ENCODE measurements at regions not wholly inside any gene's neighbourhood (a gene's known extent, or its start where the extent isn't known, plus 50 kb on each side); places are given as distances from the start of the nearest gene placed in this dataset.

- no peak for TF ChIP-seq POLR2A (IDR thresholded peaks at IDR 0.05; ENCODE audit: low read depth, low read length)
- no peak for TF ChIP-seq TAF1 (IDR thresholded peaks at IDR 0.05; ENCODE audit: borderline replicate concordance, low read depth, low read length)
These were observed 184.2 kb upstream of the USP24 start for GRCh38 chr1:55399346-55399745.
